Stimulated activated CD8-positive, alpha-beta memory T cell treated with anti-CD3 and anti-CD28 coated beads, Interleukin-15, amount 100 ng/mL, for 48 hours (primary cell): ENCODE measurements at regions not wholly inside any gene's neighbourhood (a gene's known extent, or its start where the extent isn't known, plus 50 kb on each side); places are given as distances from the start of the nearest gene placed in this dataset.
"Not testable (repeated sequence)": the region's sequence is repeated elsewhere in the genome, so short reads cannot be mapped to it uniquely, and the experiment has no call there.

ENCODE experiments used
- DNase-seq, 2 donors: peaks; one replicate each; pipeline ENCODE4 v3.0.0-alpha.2; 2020; ENCODE audit warnings: low read depth in 2 of 2

DNA sequence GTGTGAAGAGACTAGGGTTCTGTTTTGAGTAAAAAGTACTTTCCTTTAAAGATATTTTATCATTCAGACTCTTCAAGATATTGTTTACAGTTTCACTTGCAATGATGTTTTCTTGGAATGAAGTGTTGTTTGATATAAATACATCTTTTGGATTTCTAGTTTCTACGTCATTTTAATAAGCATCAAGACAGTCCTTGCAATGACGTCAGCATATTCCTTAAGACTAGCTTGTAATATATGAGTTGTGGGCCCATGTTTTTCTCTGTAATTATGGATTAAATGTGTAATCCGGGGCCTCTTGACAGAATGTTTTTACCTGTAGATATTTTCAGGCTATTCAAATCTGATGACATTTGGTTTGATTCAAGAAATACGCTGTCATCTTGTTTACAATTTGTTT is 66.1 kb downstream of the RBMX2 start:
- no peak for DNase-seq

DNA sequence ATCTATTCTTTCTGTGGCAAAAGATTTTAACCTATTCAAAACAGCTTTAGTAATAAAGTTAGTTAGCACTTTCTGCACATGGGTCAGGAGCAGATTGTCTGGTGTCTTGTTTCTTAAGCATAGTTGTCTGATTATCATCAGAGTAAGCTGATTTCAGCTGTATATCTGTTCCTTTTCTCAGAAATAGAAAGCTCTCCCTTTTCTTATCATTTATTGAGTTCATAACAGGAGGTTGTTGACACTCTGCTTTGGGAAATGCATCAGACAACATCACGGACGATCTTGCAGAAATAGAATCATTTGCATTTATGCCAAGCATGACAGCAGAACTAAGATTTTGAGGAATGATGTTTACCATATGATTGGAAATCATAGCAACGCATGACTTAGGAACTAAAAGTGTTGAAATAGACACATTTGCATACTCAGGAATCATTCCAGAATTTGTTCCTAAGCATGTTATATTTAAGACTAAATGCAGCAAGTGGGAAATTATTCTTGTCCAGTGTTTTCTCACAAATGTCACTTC is 66.7 kb downstream of the RBMX2 start:
- DNase-seq: no peak

DNA sequence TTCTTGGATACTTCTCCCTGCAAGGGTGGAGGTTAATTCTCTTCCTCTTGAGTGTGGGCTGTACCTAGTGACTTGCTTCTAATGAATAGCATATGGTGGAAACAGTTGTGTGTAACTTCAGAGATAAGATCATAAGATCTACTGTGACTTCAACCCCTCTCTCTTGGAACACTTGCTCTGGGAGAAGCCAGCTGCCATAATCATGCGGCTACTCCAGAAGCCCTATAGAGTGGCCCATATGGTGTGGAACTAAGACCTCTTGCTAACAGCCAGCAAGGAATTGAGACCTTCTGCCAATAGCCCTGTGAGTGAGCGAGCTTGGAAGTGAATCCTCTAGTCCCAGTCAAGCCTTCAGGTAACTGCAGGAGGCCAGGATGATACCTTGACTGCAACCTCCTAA is 81.1 kb downstream of the RBMX2 start:
- no peak for DNase-seq

DNA sequence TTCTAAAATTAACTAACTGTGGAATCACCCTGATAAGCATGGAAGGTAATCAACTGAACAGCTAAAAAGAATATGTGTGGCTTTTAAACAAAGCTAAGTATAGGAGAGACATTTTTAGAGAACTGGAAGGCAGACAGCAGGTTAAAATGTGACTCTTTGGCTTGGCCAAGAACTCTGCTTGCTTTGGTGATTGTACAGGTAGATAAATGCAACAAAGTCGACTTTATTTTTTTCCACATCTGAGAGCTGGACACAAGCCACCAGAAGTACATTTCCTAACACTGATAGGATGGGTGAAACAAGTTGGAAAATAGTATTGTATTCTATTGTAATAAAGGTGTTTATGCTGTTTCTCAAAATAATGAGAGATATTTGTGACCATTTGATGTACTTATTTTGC is 84.1 kb downstream of the RBMX2 start:
- DNase-seq: no peak

DNA sequence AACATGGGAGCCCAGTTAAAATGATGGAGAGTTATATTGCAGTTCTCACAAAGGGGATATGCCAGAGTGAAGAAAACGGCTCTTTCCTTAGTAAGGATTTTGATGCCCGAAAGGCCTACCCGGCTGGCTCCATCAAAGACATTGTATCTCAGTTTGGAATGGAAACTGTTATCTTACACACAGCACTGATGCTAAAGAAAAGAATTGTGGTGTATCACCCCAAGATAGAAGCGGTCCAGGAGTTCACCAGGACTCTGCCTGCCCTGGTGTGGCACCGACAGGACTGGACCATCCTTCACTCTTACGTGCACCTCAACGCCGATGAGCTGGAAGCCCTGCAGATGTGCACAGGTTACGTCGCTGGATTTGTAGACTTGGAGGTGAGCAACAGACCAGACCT is 93.7 kb downstream of the RBMX2 start:
- DNase-seq: not testable (repeated sequence)

DNA sequence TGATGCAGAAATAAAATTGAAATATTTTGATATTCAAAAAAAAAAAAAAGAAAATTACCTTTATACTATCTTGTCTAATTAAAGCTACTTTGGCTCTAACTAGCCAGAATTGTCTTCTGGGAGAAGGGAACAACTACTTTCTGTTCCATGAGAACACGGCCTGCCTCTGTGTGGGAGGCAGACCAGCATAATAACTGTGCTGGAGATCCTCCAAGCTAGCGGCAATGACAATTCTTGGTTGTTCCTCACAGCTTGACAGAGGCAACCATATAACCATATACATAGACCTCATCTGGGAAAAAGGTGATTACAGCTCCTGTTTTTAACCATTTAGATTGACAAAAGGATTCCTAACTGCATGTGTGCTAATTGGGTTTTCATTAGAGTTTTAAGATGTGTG is 95.7 kb downstream of the RBMX2 start:
- no peak for DNase-seq

DNA sequence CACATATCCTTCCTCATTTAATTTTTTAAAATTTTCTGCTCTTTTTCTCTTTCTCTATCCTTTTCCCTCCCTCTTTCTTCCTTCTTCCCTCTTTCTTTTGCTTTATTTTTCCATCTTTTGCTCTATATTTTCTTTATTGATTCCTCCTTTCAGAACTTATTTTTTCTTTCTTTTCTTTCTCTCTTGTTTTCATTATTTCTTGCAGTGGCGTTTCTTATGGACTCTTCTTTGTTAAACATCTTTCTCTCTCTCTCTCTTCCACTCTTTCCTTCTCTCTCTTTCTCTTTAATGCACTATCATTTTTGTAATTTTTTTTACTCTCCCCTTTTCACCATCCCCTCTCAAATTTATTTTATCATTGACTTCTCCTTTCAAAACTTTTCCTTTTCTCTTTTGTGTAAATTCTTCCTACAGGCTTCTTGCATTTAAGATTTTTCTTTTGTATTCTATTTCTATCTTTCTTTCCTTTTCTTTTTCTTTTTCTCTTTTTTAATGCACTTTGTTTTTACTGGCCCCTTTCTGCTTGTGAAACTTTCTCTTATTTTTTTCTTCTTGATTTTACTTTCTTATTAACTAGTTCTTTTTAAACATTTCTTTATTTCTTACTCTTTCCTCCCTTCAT is 97.0 kb downstream of the RBMX2 start:
- no peak for DNase-seq

DNA sequence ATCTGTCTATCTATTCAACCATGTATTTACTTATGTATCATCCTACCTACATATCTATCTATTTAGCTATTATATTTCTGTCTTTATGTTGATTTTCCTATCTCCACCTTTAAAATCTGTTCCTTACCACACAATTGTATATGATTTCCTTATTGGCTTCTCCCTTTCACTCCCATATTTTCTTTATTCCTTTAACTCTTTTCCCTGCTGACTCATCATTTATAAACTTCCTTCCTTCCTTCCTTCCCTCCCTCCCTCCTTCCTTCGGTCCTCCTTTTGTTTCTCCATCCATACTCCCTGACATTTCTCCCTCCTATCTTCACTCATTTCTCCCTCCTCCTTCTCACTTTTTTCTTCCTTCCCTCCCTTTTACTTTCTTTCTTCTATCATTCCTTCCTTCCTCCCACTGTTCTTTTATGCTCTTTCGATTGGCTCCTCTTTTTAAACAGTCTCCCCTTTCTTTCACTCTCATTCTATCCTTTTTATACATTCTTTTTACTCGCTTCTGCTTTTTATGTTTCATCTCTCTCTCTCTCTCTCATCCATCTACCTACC is 100.3 kb downstream of the RBMX2 start:
- DNase-seq: no peak

DNA sequence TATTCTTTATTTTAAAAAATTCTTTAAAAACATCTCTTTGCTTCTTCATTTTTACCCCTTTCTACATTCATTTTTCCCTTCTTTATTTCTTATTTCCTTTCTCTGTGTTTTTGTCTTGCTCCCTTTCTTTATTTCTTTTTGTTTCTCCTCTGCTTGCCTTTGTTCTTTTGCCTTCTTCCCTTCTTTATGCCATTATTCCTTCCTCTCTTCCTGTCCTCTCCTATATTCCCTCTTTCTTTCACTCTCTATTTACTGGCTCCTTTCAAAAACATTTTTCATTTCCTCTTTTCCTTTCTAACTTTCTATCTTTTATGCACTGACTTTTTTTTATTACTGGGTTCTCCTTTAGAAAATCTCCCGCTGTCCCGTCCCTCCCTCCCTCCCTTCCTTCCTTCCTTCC is 102.2 kb downstream of the RBMX2 start:
- DNase-seq: no peak

DNA sequence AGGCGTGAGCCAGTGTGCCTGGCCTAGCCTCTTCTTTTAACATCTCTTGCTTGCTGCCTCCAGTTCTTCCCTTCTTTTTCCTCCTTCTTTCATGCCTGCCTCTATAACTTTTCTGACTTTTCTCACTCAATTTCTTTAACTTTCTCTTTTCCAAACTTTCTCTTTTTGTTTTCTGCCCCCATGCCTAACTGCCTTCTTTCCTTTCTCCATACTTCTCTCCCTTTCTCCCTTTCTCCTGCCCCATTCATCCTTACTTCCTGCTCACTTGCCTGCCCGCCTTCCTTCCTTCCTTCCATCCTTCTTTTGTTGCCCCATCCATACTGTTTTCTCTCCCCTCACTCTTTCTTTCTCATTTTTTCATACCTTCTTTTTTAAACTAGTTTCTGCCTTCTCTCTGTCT is 105.2 kb downstream of the RBMX2 start:
- no peak for DNase-seq

DNA sequence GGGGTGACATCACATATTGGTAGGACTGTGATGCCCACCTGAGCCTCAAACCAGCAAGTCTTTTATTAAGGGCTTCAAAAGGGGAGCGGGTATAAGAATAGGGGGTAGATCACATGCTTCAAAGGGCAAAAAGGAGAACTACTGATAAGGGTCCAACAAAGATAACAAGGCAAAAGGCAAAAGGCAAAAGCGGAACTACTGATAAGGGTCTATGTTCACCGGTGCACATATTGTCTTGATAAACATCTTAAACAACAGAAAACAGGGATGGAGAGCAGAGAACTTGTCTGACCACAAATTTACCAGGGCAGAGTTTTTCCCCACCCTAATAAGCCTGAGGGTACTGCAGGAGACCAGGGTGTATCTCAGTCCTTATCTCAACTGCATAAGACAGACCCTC is 110.7 kb downstream of the RBMX2 start:
- DNase-seq: not testable (repeated sequence)

DNA sequence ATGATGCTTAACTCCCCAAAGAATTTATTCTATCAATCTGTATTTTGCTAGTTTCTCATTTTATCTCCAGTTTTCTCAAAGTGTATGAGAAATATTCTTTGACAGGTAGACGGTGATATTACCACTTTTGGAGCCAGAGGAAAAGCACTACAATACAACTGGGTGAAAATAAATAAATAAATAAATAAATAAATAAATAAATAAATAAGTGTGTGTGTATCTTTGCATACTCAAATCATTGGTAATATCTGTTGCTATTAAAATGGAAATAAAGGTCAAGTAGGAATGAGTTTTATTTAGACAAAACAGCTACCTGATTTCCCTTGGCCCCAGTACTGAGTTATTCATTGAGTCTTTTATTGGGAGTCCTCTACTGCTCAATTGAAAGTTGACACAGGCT is 114.3 kb downstream of the RBMX2 start:
- no peak for DNase-seq

DNA sequence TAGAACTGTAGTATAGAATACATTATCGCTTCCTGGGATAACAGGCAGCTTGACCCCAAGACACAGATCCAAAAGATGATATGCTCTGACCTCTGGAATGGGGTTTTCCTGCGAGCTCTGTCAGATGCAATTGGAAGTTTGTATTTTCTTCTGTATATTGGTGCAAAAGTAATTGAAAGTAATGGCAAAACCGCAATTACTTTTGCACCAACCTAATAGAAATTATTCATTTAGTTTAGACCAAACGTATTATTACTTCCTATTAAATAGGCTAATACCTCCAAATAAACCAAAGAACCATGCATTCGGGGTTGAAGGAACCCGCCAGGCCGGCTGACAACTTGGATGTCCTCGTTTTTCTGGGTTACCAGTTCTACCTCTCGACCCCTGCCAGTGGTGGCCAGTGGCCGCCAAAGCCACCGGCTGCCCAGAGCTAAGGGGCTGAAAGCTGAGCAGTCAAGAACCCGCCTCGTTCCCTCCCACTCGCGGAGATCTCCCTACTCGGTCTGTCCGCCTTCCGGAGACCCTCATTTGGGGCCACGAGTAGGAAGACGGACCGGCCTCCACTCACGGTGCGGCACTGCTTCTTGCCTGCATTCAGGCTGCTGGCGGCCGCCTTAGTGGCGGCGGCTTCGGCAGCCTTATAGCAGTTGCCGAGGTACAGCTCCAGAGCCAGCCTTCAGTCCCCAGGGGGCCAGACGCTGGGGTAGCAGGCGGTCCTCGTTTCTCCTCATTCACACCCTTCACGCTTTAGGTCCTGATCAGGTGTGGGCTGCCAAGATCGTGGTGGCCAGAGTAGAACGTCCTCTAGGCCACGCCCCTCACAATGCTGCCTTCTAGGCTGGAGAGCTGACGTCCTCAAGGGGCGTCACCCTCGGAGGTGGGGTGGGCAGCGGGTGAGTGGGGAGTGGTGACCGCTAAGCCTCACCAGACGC is 121.9 kb downstream of the RBMX2 start:
- DNase-seq: no peak

DNA sequence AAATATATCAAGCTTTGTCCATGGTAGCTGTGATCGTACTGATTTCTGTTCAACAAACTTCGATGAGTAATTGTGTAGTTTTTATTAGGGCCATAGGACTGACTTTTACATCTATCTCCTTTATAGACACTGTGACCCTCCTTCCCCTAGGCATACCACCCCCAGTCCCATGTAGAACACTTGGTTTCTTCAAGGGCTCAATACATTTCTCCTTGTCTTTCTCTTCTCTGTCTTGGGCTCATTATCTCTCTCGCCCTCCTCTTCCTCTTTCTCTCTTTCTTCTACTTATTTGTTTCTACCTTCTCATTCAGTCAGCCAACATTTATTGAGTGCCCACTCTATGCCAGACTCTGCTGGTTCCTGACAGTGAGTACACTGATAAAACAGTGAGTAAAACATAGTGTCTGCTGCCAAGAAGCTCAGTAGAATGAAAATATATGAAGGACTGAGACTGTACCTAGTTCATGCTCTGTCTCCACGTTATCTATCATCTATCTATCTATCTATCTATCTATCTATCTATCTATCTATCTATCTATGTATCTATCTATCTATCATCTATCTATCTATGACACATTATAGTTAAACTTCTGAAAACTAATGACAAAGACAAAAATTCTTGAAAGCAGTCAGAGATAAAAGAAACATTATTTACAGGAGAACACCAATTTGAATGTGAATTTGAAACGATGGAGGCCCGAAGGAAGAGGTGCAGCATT is 122.8 kb downstream of the RBMX2 start:
- DNase-seq: no peak

DNA sequence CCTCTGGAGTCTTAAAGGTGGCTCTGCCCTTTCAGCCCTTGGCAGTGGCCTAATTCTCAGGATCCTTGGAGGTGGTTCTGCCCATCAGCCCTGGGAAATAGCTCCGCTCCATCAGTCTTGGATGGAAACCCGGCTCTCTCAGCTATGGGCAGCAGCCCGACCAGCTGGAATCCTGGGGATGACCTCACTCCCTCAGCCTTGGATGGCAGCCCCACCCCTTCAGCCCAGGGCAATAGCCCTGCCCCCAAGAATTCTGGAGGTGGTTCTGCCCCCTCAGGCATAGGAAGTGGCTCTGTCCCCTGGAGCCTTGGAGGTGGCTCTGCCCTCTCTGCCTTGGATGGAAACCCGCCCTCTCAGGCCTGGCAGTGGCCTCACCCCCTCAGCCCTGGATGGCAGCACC is 127.7 kb downstream of the RBMX2 start:
- no peak for DNase-seq

DNA sequence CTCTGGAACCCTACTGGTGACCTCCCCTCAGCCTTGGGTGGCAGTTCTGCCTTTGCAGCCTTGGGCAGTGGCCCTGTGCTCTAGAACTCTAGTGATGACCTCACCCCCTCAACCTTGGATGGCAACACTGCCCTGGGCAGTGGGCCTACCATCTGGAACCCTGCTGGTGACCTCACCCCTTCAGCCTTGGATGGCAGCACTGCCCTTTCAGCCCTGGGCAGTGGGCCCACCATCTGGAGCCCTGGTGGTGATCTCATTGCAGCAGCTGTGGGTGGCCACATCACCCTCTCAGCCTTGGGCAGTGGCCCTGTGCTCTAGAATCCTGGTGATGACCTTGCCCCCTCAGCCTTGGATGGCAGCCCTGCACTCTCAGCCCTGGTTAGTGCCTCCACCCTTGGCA is 129.3 kb downstream of the RBMX2 start:
- DNase-seq: no peak

DNA sequence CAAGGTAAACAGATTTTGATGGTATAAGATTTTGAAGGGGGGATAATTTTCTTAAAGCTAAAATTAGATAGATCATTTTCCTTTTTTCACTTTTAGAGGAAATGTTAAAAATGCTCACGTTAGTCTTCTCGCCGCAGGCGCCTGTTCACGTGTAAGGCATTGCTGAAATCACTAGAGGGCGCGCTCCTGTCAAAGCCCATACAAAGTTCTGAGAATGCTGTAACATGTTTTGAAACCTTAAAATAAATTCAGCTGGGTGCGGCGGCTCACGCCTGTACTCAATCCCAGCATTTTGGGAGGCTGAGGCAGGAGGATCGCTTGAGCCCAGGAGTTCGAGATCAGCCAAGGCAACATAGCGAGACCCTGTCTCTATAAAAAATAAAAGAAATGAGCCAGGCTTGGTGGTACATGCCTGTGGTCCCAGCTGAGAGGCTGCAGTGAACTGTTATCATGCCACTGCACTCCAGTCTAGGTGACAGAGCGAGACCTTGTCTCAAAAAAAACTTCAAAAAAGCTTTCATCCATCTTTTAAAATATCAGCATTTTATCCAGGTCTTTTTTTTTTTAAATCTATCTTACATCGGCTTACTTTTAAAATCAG is 138.0 kb downstream of the RBMX2 start:
- peak; percentile 4 to 8 for DNase-seq

DNA sequence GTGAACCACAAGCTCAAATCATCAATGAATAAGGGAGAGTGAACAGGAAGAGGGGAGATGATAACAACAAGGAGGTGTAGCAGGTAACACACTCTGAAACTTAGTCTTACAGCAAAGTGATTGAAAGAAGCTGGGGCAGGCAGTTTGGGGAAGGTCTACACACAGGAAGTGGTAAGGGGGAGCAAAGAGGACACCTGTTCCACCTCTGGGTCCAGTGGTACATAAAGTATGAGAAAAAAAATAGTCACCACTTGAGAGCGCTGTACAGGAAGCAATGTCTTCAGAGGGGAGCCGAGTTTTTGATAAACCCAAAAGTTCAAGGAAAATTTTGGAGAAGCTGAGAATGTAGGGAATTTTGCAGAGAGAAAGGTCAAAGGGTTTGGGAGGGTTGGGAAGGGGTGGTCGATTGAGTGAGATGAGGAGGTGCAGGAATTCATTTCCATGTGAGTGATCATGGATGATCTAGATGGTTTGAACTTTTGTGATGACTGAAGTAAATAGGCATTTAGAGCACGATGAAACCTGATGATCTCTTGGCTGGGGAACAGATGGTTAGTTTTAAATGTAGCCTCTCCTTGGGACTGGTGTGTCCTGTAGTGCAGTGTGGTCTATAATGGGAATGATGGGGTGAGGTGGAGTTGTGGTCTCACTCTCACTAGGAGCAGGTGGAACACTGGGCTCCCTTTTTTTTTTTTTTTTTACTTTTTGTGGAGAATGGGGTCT is 142.0 kb downstream of the RBMX2 start:
- DNase-seq: no peak

DNA sequence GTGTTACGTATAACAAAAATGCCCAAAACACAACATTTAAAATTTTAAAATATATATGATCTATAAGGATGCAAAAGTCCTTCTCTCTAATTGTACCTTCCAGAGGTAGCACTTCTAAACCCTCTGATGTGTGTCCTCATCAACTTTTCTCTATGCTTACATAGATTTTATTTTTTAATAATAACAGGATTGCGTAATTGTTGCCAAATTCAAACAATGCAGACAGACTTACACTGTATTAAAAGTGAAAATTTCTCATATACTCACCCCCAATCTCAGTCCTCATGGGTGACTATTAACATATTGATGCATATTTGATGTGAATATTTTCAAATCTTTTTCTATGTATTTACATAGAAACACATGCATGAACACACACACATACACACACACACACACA is 144.0 kb downstream of the RBMX2 start:
- DNase-seq: no peak

DNA sequence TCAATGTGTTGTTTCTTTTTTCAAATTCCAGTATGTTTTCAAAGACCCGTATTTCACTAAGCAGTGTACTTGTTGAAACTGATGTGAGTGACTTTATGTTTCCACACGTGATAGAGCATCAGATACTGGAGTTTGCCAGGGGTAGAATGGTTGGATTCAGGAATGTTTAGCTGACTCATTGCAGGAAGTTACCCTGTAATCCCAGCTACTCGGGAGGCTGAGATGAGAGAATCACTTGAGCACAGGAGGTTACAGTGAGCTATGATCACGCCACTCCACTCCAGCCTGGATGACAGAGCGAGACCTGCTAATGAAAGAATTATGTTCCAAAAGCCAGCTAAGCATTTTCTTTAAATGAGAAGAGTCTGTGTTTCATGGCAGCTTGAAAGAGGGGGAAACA is 147.6 kb downstream of the RBMX2 start:
- not testable (repeated sequence) for DNase-seq

DNA sequence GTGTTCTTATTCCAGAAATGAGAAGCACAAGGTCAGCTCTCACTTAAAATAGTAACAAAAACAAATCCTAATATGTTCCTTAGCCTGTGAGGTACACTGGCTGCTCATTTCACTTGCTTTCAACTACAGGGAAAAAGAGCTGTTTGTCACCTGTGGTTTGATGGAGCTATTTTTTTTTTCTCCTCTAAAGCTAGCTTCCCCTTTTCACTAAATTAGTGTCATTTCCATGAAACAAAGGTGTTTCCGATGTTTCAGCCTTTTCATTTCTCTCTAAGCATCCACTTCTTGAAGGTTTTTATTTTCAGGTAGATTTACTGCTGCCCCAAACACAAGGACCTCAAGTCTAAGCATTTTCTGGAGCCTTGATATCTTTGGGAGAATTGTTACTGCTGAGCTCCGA is 148.6 kb downstream of the RBMX2 start:
- no peak for DNase-seq
